ENCODE measurements at regions not wholly inside any gene's neighbourhood (a gene's known extent, or its start where the extent isn't known, plus 50 kb on each side); places are given as distances from the start of the nearest gene placed in this dataset.

DNA sequence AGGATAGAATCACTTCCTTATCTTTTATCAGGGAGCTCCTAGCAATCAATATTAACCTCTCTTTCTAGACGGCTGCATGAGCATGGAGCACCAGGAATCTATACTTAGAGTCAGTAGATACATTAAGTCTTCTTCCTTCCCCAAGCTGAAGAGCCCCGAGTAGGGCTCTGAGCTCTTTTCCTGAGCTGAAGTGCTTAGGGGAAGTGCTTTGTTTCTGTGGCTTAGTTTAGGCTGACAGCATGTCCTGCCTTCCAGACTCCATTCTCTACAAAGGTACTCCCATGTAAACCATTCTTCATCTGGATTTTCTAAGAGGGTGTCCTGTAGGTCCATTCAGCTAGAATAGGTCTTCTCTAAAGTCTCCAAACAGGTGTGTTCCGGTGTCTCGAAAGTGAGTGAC lies 127.5 kb upstream of the AFF2 start:
- TF ChIP-seq, protein P1, sequence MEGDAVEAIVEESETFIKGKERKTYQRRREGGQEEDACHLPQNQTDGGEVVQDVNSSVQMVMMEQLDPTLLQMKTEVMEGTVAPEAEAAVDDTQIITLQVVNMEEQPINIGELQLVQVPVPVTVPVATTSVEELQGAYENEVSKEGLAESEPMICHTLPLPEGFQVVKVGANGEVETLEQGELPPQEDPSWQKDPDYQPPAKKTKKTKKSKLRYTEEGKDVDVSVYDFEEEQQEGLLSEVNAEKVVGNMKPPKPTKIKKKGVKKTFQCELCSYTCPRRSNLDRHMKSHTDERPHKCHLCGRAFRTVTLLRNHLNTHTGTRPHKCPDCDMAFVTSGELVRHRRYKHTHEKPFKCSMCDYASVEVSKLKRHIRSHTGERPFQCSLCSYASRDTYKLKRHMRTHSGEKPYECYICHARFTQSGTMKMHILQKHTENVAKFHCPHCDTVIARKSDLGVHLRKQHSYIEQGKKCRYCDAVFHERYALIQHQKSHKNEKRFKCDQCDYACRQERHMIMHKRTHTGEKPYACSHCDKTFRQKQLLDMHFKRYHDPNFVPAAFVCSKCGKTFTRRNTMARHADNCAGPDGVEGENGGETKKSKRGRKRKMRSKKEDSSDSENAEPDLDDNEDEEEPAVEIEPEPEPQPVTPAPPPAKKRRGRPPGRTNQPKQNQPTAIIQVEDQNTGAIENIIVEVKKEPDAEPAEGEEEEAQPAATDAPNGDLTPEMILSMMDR (IDR thresholded peaks at IDR 0.05): no peak
- TF ChIP-seq POLR2A (IDR thresholded peaks at IDR 0.05): no peak

All from sigmoid colon (tissue), 3 donors.